Hematopoietic multipotent progenitor cell treated with erythropoietin and hydrocortisone succinate and interleukin-3 and kit ligand, for 6 days (in vitro differentiated cells): ENCODE measurements at regions not wholly inside any gene's neighbourhood (a gene's known extent, or its start where the extent isn't known, plus 50 kb on each side); places are given as distances from the start of the nearest gene placed in this dataset.
"Not testable (repeated sequence)": the region's sequence is repeated elsewhere in the genome, so short reads cannot be mapped to it uniquely, and the experiment has no call there.

Experiments used
- DNase-seq: peaks from one replicate; pipeline ENCODE4 v3.0.0-alpha.2; 2015

DNA sequence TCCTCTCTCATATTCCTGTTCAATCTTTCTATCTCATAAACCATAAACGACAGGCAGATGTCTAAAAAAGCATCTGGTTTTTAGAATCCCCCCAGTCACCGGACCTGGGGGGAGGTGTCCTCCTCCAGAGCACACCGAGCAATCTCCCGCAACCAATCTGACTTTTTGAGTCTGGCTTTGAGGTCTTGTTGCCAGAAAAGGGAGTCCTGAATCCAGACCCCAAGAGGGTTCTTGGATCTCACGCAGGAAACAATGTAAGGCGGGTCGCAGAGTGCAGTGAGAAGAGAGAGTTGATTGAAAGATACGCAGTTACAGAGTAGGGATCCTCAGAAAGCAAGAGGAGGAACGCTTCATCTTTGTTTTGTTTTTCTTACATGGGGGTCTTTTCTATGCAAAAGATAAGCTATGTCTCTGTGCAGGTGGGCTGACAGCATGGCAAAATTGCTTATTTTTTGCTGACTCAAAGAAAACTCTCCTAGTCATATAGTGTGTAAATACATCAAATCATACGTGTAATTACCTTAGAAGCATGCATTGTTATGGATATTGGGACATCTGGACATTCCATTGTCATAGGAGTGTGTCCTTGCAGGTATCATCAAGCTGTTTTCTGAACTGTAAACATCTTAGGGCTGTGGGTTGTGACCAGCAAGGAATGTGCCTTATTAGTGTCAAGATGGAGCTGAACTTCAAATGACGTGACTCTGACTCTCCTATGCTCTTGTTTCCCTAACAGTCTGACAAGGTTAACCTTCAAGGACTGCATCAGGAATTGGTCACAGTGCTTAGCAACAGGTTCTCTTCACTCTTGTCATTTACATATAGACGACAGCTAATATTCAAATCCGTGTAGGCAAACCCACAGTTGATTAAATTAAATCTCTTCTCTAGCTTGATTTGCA, 159.3 kb upstream of the DAPK1 start:
- DNase-seq, result no peak

DNA sequence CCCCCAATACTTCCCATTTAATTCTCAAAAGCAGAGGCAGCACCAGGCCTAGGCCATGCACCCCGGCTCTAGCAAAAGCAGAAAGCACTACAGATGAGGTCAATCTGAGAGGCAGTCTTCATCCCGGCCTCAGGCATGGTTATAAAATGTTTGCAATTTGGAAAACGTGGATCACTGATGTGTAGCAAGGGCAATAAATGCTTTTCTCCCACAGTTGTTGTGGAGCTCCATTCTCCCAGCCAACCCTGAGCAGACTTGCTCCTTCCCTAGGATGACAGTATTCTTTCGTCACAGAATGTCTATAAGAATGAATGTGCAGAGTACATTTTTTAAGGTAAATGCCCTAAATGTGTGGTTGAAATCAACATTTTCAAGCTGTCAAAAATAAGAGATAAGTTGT, 157.3 kb upstream of the DAPK1 start:
- no peak for DNase-seq

DNA sequence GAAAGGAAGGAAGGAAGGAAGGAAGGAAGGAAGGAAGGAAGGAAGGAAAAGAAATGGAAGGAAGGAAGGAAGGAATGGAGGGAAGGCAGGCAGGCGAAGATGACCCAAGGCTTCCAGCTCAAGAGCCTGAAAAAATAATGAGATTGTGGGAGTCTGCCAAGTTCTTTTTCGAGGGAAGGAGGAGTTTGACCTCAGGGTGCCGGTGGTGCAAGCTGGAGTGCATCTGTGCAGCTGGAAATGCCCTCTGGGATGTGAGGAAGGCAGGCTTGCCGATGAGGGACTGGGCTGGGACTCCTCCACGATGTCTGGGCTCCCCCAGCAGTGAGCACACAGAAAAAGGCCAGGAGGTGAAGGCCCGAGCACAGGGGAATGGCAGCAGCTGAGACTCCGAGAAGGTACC, 154.9 kb upstream of the DAPK1 start:
- no peak for DNase-seq

DNA sequence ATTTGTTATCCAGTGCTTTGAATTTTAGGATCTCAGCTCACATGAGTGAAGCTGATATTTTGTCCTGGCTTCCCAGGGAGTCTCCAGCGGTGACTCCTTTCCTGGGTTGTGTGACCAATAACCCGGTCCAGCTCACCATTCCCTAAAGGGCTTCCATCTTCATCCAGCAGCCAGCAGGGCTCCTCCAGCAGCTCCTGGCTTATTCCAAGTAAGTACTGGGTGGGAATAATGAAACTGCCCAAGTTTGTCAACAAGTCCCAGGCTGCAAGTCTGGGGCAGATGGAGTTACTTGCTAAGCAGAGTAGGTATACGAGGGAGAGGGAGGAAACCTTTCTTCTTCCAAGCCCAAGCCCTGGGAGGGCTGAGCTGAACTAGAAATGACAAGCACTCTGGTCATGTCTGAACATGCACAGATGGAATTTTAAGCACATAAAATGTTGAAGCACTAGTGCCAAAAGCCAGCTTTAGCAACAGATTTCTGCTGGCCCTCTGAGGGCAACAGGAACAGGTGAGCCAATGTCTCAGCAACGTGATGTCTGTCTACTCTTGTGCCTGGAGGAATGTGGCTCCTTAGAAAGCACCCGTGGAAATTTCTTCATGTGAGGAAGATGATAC, 153.7 kb upstream of the DAPK1 start:
- no peak for DNase-seq

DNA sequence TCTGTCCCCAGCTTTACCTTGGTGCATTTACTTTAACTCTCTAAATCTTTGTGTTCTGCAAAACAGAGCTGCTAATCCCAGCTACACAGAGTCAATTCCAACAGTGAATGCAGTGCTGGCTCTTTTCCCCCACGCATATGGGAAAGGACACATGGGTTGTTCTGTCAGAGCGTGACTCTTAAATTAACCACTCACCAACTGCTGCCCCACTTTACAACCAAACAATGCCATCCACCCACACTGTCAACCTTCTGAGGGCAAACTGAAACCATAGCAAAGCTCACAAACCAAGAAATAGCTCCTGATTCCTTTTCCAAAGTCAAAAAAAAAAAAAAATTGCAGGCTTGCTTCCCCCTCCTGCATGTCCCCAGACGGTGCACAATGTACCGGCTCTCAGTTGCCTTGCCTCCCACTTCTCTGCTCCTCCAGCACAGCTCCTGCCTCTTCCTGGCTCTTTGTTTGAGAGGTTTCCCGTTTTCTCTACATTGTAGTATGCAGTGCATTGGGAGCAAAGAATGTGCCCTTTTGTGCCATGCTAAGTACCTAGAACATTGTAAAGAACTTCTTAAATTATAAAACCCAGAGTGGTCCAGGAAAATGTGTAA, 151.5 kb upstream of the DAPK1 start:
- DNase-seq, result no peak

DNA sequence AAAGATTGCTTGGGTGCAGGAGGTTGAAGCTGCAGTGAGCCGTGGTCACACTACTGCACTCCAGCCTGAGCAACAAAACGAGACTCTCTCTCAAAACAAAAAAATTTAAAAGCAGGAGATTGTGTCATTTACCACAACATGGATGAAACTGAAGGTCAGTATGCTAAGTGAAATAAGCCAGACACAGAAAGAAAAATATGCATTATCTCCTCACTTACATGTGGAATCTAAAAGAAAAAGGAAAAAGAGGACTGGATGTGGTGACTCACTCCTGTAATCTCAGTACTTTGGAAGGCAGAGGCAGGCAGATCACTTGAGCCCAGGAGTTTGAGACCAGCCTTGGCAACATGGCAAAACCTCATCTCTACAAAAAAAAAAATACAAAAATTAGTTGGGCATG, 146.8 kb upstream of the DAPK1 start:
- DNase-seq, result no peak

DNA sequence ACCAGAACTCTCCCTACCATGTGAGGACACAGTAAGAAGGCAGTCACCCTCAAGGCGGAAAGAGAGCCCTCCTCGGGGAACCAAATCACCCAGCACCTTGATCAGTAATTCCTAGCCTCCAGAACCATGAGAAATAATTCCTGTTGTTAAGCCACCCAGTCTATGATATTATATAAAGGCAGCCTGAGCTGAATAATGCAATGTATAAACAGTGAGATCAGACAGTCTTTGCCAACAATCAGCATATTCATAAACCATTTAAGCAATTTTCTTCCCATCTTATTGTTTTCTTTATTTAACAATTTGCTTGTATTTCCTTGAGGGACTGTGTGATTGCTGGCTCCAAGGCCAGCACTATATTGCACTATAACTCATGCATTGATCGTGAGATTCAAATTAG, 144.4 kb upstream of the DAPK1 start:
- no peak for DNase-seq

DNA sequence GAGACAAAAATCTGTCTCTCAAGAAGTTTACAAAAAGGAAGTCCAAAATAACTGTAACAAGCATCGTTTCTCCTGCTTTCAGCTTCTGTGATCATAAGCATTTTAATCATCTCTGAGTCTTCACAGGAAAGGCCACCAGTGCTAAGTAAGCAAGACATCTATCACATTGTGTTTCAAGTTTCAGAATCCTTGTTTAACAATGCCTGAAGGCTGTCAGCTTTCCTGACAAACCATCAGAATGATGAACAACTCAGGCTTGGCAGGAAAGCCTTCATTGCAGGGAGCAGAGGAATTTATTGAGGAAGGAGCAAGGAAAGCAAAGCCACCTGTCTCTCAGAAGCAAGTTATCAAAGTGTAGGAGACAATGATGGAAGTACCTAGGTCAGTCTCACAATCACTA, 143.5 kb upstream of the DAPK1 start:
- no peak for DNase-seq

DNA sequence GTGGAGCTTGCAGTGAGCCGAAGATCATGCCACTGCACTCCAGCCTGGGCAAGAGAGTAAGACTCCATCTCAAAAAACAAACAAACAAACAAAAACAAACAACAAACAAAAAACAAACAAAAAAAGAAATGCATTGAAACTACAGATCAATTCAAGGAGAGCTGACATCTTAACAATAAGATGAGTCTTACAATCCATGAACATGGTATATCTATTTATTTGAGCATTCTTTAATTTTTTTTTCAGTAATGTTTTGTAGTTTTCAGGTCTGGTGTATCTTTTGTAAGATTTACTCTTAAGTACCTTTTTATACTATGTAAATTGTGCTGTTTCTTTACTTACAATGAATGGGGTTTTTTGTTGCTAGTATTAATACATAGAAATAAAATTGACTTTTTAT, 140.1 kb upstream of the DAPK1 start:
- DNase-seq, result no peak

DNA sequence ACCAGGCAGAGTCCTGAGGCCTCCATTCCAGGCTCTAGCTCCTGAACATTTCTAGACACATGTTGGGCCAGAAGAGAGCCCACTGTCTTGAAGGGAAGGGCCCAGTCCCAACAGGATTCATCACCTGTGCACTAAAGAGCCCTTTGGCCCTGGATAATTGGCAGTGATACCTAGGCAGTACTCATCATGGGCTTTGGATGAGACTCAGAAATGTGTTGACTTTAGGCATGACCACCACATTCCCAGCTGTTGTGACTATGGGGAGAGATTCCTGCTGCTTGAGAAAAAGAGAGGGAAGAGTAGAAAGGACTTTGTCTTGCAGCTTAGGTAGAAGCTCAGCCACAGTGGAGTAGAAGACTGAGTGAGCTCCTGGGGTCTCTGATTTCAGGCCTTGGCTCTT, 138.4 kb upstream of the DAPK1 start:
- DNase-seq, result no peak

DNA sequence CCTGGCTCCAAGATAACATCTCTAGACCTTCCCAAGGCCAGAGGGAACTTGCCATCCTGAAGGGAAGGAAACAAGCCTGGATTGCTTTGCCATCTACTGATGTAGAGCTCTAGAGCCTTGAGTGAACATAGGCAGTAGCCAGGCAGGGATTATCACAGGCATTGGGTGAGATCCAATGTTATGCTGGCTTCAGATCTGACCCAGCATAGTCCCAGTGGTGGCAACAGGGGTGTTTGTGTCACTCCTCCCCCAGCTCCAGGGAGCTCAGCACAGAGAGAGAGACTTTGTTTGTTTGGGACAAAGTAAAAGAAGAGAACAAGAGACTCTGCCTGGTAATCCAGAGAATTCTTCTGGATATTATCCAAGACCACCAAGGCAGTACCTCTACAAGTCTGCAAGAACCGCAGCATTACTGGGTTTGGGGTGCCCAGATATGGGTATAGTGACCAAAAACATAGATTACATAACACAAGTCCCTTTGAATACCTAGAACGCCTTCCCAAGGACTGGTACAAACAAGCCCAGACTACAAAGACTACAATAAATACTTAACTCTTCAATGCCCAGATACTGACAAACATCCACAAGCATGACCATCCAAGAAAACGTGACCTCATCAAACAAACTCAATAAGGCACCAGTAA, 137.6 kb upstream of the DAPK1 start:
- DNase-seq, result no peak

DNA sequence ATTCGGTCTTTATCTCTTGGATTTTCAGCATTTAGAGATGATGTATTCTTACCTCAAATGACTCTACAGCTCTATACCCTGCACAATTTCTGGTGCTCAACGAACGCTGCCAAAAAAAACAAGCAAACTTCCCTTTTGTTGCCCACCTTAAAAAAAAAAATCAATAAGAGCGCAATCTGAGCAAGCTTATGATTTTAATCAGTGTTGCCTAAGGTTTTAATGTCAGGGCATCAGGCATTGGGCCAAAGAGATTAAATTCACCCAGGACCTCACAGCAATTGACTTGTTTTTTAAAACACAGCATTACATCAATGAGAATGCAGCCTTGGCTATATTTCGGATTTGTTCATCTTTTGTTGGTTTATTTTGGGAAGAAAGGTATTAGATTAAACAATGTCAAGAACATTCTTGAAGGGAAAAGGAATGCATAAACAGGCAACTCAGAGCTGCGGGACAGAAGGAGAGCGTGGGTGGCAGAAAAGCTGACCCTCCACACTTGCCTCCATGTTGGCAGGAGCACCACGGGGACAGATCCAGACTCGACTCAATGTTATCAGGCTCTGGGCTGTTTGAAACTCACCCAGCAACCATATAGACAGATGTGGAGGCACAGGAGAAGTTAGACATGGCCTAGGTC, 127.5 kb upstream of the DAPK1 start:
- no peak for DNase-seq

DNA sequence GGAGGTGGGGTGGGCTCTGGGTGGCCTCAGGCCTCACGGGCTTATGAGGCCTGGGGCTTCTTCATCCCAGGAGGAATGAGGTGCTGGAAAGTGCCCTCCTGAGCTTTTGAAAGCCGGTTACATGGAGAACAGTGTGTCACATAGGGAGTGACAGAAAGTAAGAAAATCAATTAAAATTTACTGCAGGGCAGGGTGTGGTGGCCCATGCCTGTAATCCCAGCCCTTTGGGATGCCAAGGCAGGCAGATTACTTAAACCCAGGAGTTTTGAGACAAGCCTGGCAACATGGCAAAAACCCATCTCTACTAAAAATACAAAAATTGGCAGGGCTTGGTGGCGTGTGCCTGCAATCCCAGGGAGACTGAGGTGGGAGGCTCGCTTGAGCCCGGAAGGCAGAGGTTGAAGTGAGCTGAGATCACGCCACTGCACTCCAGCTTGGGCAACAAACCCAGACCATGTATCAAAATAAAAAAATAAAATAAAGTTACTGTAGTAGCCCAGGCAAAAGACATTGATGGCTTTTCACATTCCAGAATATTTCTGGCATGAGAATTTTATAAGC, 125.8 kb upstream of the DAPK1 start:
- no peak for DNase-seq

DNA sequence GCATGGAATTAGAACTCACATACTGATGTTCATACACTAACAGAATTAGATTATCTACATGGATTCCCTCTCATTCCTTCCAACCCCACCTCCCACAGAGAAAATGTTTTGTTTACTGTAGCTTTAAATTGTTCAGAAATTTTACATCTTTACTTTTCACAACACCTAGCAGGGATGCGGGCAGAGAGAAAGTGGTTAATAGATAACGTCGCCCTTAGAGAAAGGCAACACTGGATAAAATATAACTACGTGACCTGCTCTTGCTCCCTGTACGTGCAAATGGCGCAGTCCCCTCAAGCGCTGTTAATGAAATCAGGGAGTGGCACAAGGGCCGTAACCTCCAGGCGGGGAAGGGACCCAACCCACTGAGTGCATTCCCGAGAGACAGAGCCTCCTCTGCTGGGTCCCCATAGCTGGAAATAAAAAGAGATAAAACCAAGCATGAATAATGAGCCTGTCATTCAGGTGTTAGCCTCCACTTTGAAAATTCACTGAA, 125.3 kb upstream of the DAPK1 start:
- no peak for DNase-seq

DNA sequence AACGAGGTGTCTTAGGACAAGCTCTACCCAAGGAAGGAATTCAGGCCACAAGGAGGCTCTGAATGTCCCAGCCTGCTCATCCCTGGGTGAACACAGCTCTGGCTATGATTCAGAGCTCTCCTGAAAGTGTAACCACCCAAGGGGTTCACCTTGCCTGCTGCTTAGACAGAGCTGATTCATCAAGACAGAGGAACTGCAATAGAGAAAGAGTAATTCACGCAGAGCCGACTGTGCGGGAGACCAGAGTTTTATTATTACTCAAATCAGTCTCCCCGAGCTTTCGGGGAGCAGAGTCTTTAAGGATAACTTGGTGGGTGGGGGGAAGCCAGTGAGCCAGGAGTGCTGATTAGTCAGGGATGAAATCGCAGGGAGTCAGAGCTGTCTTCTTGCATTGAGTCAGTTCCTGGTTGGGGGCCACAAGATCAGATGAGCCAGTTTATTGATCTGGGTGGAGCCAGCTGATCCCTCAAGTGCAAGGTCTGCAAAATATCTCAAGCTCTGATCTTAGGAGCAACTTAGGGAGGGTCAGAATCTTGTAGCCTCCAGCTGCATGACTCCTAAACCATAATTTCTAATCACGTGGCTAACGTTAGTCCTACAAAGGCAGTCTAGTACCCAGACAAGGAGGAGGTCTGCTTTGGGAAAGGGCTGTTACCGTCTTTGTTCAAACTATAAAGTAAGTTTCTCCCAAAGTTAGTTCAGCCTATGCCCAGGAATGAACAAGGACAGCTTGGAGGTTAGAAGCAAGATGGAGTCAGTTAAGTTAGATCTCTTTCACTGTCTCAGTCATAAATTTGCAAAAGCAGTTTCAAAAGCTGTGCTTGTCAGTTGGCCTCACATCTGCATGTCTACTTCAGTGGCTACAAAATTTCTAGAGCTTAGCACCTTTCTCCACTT, 123.4 kb upstream of the DAPK1 start:
- DNase-seq, result not testable (repeated sequence)

DNA sequence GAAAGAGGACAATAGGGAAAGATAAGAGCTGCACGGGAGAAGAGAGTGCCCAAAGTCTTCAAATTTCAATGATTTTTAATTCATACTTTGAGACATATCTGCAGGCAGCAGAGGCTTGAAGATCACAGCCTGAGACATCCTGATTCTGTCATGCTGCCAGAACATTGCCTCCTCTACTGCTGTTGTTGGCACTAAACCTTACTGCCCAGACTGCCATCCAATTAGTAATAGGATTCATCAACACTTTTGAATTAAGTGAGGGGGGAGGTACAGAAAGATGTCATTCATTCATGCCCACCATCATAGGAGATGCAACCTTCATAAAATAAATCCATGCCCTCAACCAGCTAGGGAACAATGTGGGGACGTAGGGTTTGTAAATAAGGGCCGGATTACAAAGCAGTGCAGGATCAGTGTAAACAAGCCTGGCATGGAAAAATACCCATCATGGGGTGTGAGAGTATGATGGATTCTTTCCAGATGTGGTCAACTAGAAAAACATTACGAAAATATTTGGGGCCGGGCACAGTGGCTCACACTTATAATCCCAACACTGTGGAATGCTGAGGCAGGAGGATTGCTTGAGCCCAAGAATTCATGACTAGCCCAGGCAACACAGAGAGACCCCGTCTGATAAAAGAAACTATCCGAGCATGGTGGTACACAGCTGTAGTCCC, 122.1 kb upstream of the DAPK1 start:
- DNase-seq, result no peak

DNA sequence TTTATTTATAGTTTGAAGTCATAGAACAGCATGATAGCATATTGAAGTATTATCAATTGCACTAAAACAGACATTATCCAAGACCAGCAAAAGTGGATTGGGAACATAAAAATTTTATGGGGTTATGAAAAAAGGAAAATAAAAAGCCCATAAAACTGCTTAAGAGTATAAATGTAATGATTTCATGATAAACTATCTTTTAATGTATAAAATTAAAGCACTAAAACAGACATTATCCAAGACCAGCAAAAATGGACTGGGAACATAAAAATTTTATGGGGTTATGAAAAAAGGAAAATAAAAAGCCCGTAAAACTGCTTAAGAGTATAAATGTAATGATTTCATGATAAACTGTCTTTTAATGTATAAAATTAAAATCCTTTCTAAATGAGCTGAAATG, 119.0 kb upstream of the DAPK1 start:
- DNase-seq, result no peak

DNA sequence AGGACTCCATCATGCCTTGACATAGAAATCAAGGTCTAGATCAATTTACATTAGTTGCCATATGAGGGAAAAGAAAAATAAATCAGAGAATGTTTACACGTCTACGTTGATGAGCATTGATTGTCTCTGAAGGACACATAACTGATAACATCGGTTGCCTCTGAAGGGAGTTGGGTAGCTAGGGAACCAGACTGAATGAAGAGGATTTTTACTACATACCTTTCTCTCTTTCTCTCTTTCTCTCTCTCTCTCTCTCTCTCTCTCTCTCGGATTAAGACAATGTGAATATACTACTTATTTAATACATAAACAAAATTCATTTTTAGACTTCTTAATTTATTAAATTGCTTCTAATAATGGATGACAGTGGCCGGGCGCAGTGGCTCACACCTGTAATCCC, 118.4 kb upstream of the DAPK1 start:
- no peak for DNase-seq

DNA sequence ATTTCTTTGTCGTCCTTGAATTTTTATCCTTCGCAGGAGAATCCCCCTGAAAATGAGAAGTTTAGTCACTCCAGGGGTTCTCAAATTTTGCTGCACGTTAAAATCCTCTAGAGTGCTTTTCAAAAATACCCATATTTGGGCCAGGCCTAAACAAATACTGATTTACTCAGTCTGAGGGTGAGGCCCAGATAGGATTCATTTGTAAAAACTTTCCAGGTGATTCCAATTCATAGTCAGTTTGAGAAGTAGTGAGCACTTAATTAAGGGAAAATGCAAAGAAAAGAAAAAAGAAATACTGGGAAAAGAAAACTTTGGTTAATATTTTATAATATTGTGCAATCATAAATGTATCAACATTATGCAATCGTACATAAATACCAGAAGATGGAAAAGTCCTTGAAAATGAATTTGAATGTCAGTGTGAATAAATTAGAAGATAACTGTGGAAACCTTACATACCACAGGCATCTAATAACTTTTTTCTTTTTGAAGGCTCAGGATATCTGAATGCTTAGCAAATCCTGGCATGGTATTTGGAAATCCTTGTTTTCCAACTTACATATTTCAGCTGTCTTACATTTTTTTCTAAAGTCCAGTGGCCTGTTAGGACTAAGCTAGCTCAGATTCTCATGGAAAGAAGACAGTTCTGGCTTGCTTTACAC, 116.5 kb upstream of the DAPK1 start:
- DNase-seq, result no peak

DNA sequence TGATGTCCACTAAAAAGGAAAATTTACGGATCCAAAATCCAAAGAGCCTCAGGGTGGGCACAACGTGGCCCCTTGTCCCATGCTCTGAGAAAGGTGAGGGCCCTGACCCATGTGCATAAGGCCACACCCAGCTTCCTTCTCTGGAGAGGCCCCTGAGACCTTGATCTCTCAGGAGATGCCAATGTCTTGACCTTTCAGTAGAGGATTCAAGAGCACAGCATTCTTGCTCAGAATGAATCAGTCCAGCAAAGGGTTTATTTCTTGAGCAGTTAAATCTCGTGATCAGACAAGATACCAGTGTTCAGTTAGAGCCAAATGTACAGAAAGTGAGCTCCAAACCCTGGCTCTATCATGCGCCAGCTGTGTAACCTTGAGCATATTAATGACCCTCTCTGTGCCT, 115.9 kb upstream of the DAPK1 start:
- DNase-seq, result no peak

DNA sequence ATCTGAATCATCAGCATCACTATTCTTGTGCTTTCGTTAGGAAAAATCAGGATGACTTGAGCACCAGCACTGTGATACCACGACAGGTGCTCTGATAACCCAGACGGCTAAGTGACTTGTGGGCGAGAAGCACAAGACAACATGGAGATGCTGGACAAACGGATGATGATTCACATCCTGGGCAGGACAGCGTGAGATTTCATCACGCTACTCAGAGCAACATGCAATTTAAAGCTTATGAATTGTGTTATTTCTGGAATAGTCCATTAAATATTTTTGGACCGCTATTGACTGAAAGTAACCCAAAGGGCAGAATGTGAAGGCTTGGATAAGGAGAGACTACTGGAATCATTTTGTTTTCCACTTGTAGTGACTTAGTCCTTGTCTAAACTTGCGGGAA, 114.8 kb upstream of the DAPK1 start:
- DNase-seq, result no peak
